Vagina (tissue), 2 donors: ENCODE measurements at regions not wholly inside any gene's neighbourhood (a gene's known extent, or its start where the extent isn't known, plus 50 kb on each side); places are given as distances from the start of the nearest gene placed in this dataset.

Source experiments
- CTCF ChIP-seq, 3 experiments: fragments of 450-650 bp in 2 of 3; fragments of 200-600 bp in 1 of 3; sonication (generic) in 1 of 3; IDR thresholded peaks; one replicate each; pipeline ENCODE4 v1.5.1; 2017 to 2019; ENCODE audit warnings: antibody characterized with exemption in 3 of 3, mild to moderate bottlenecking in 2 of 3, moderate library complexity in 2 of 3
- POLR2A ChIP-seq, 2 donors: fragments of 450-650 bp; IDR thresholded peaks; one replicate each; pipeline ENCODE4 v1.6.1; 2017; ENCODE audit warnings: antibody characterized with exemption in 2 of 2, mild to moderate bottlenecking in 2 of 2, moderate library complexity in 2 of 2
- POLR2AphosphoS5 ChIP-seq, 2 donors: sonication (generic); formaldehyde crosslinking; IDR thresholded peaks; one replicate each; pipeline ENCODE4 v1.9.0; 2017; ENCODE audit warnings: antibody characterized with exemption in 2 of 2, mild to moderate bottlenecking in 2 of 2, low read depth in 1 of 2; ENCODE audit not compliant: insufficient read depth in 1 of 2

GRCh38 chr1:29842130-29842529, 605.8 kb downstream of the PTPRU start:
- TF ChIP-seq CTCF (IDR thresholded peaks at IDR 0.05) (no peak), POLR2A (IDR thresholded peaks at IDR 0.05) (no peak), POLR2AphosphoS5 (IDR thresholded peaks at IDR 0.05; ENCODE audit: insufficient read depth in 1 of 2, low read depth in 1 of 2) (no peak)
